ENCODE measurements at regions not wholly inside any gene's neighbourhood (a gene's known extent, or its start where the extent isn't known, plus 50 kb on each side); places are given as distances from the start of the nearest gene placed in this dataset.
"Not testable (repeated sequence)": the region's sequence is repeated elsewhere in the genome, so short reads cannot be mapped to it uniquely, and the experiment has no call there.

GRCh38 chr2:200102971-200103370 is 147.6 kb downstream of the MAIP1 start:
- no peak for DNase-seq (ENCODE audit: low spot score)

- no peak for DNase-seq (ENCODE audit: low spot score)
Observed at GRCh38 chr2:200104015-200104414, 148.6 kb downstream of the MAIP1 start.

- no peak for DNase-seq (ENCODE audit: low spot score)
Observed at GRCh38 chr2:200107514-200108217, 152.3 kb downstream of the MAIP1 start.

GRCh38 chr2:200109421-200109820 is 154.0 kb downstream of the MAIP1 start:
- no peak for DNase-seq (ENCODE audit: low spot score)

- no peak for DNase-seq (ENCODE audit: low spot score)
Observed at GRCh38 chr2:200110381-200110780, 155.0 kb downstream of the MAIP1 start.

GRCh38 chr2:200113016-200113799 is 157.8 kb downstream of the MAIP1 start:
- DNase-seq (ENCODE audit: low spot score), result not testable (repeated sequence)

- no peak for DNase-seq (ENCODE audit: low spot score)
Observed at GRCh38 chr2:200119236-200119635, 163.9 kb downstream of the MAIP1 start.

GRCh38 chr2:200121931-200122330 is 166.5 kb downstream of the MAIP1 start:
- DNase-seq (ENCODE audit: low spot score), result no peak

GRCh38 chr2:200122683-200123082 is 167.3 kb downstream of the MAIP1 start:
- no peak for DNase-seq (ENCODE audit: low spot score)

- not testable (repeated sequence) for DNase-seq (ENCODE audit: low spot score)
Observed at GRCh38 chr2:200124665-200125368, 169.4 kb downstream of the MAIP1 start.

GRCh38 chr2:200125444-200126284 is 170.3 kb downstream of the MAIP1 start:
- no peak for DNase-seq (ENCODE audit: low spot score)

- DNase-seq (ENCODE audit: low spot score), result not testable (repeated sequence)
Observed at GRCh38 chr2:200126285-200126670, 170.9 kb downstream of the MAIP1 start.

GRCh38 chr2:200126680-200127079 is 171.3 kb downstream of the MAIP1 start:
- not testable (repeated sequence) for DNase-seq (ENCODE audit: low spot score)

GRCh38 chr2:200127848-200128247 is 172.5 kb downstream of the MAIP1 start:
- peak; percentile 36 for DNase-seq (ENCODE audit: low spot score)

GRCh38 chr2:200128296-200128695 is 172.9 kb downstream of the MAIP1 start:
- DNase-seq (ENCODE audit: low spot score), result no peak

- peak; percentile 9 for DNase-seq (ENCODE audit: low spot score)
Observed at GRCh38 chr2:200129721-200130462, 174.5 kb downstream of the MAIP1 start.

GRCh38 chr2:200130762-200131166 is 175.4 kb downstream of the MAIP1 start:
- no peak for DNase-seq (ENCODE audit: low spot score)

GRCh38 chr2:200131307-200131706 is 175.2 kb upstream of the SPATS2L start:
- DNase-seq (ENCODE audit: low spot score), result no peak

- DNase-seq (ENCODE audit: low spot score), result no peak
Observed at GRCh38 chr2:200135082-200135481, 171.4 kb upstream of the SPATS2L start.

GRCh38 chr2:200136655-200137054 is 169.8 kb upstream of the SPATS2L start:
- no peak for DNase-seq (ENCODE audit: low spot score)

GRCh38 chr2:200137271-200137670 is 169.2 kb upstream of the SPATS2L start:
- no peak for DNase-seq (ENCODE audit: low spot score)
